OCI-LY3 (cell line): ENCODE measurements at regions not wholly inside any gene's neighbourhood (a gene's known extent, or its start where the extent isn't known, plus 50 kb on each side); places are given as distances from the start of the nearest gene placed in this dataset.

ENCODE experiments used
- H2AFZ ChIP-seq: fragments of 200-600, 300-600 bp; shearing (Covaris generic); 2 replicates; pipeline ENCODE4 v1.6.0; 2014; ENCODE audit warnings: antibody characterized with exemption, low read depth, low read length
- H3K27ac ChIP-seq: fragments of 200-600, 300-600 bp; sonication (generic); 2 replicates; pipeline ENCODE4 v1.5.1; 2014; ENCODE audit warnings: mild to moderate bottlenecking, low read length, moderate library complexity, mixed read lengths
- H3K27me3 ChIP-seq: fragments of 200-600, 300-600 bp; sonication (generic); 2 replicates; pipeline ENCODE4 v1.6.1; 2014; ENCODE audit warnings: low read depth, low read length, mixed read lengths
- H3K36me3 ChIP-seq: fragments of 200-600, 300-600 bp; sonication (generic); replicated peaks from 2 replicates; pipeline ENCODE3; 2014; ENCODE audit warnings: low read depth, low read length, mixed read lengths
- H3K4me1 ChIP-seq: fragments of 300-600, 200-600 bp; sonication (generic); 2 replicates; pipeline ENCODE4 v1.6.1; 2014; ENCODE audit warnings: low read length, mixed read lengths
- H3K4me2 ChIP-seq: fragments of 200-600, 300-600 bp; sonication (generic); 2 replicates; pipeline ENCODE4 v1.6.1; 2014; ENCODE audit warnings: low read length, mixed read lengths
- H3K4me3 ChIP-seq: fragments of 300-600, 200-600 bp; sonication (generic); 2 replicates; pipeline ENCODE4 v1.5.1; 2014; ENCODE audit warnings: antibody characterized with exemption, mild to moderate bottlenecking, low read length, moderate library complexity
- H3K79me2 ChIP-seq: fragments of 300-600, 200-600 bp; shearing (Covaris generic); 2 replicates; pipeline ENCODE4 v1.6.1; 2014; ENCODE audit warnings: mild to moderate bottlenecking, low read length, mixed read lengths
- H3K9ac ChIP-seq: fragments of 300-600, 200-600 bp; shearing (Covaris generic); 2 replicates; pipeline ENCODE4 v1.6.0; 2014; ENCODE audit warnings: mild to moderate bottlenecking, low read length, moderate library complexity
- H3K9me3 ChIP-seq: fragments of 200-600, 300-600 bp; shearing (Covaris generic); 2 replicates; pipeline ENCODE4 v1.6.1; 2014; ENCODE audit warnings: low read length, mixed read lengths; ENCODE audit not compliant: insufficient read depth
- H4K20me1 ChIP-seq: fragments of 200-600, 300-600 bp; sonication (generic); 2 replicates; pipeline ENCODE4 v1.6.1; 2016; ENCODE audit warnings: low read length, mixed read lengths; ENCODE audit not compliant: insufficient read depth
- EZH2phosphoT487 ChIP-seq: fragments of 200-600 bp; shearing (Covaris generic); IDR thresholded peaks from 2 replicates; pipeline ENCODE4 v1.6.1; 2018; ENCODE audit warnings: antibody characterized with exemption, mixed run types, low read depth
- TF ChIP-seq, protein P1 (sequence below): fragments of 200-600, 300-600 bp; sonication (generic); IDR thresholded peaks from 2 replicates; pipeline ENCODE4 v1.5.1; 2014; ENCODE audit warnings: antibody characterized with exemption, low read length, low read depth

DNA sequence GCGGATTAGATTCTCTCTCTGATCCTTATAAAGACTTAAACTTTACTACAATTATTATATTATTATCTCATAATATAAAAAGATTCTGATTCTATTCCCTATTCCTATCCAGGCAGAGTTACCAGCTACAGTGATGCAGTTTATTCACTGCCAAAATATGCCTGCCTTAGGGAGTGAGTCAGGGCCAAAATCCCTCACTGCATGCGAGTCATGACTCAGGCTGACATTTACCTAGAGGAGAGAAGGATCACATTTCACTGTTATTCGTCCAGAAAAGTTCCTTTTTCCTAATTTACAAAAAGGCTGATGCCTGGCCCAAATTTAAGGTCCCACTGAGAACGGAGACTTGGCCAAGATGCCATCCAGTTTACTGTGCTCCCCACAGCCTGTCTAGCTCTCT lies 168.5 kb upstream of the LDB2 start:
- no peak overlapping the region for H3K9ac ChIP-seq

DNA sequence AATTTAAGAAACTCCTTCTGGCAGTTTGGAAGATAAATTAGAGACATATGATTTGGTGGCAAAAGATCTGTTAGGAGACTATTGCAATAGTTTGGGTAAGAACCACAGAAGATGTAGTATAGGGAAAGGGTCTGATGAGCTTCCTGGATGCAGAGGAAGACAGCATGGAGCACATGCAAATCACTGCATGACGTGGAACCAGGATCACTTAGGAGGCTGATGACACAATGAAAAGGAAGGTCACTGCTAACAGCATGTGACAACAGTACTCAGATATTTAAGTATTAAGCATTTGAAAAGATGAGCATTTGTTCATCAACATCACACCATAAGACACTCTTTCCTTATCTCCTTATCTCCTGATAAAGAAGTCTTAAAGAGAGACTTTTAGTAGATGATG lies 167.8 kb upstream of the LDB2 start:
- Histone ChIP-seq H2AFZ (no peak overlapping the region), H3K9ac (no peak overlapping the region), H3K79me2 (no peaks in the 10 kb centered on the region), H3K27me3 (no peaks in the 10 kb centered on the region), H3K4me3 (no peak overlapping the region), H3K4me2 (no peak overlapping the region), H3K27ac (no peak overlapping the region), H3K36me3 (no peaks in the 10 kb centered on the region), H3K9me3 (no peaks in the 10 kb centered on the region), H3K4me1 (no peaks in the 10 kb centered on the region), H4K20me1 (no peaks in the 10 kb centered on the region)
- no peak for TF ChIP-seq EZH2phosphoT487
- TF ChIP-seq, protein P1, sequence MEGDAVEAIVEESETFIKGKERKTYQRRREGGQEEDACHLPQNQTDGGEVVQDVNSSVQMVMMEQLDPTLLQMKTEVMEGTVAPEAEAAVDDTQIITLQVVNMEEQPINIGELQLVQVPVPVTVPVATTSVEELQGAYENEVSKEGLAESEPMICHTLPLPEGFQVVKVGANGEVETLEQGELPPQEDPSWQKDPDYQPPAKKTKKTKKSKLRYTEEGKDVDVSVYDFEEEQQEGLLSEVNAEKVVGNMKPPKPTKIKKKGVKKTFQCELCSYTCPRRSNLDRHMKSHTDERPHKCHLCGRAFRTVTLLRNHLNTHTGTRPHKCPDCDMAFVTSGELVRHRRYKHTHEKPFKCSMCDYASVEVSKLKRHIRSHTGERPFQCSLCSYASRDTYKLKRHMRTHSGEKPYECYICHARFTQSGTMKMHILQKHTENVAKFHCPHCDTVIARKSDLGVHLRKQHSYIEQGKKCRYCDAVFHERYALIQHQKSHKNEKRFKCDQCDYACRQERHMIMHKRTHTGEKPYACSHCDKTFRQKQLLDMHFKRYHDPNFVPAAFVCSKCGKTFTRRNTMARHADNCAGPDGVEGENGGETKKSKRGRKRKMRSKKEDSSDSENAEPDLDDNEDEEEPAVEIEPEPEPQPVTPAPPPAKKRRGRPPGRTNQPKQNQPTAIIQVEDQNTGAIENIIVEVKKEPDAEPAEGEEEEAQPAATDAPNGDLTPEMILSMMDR, result no peak

More for the DNA sequence above, 168.5 kb upstream of the LDB2 start:
- Histone ChIP-seq H4K20me1 (no peaks in the 10 kb centered on the region), H3K9me3 (no peaks in the 10 kb centered on the region), H3K4me2 (no peak overlapping the region), H3K27ac (no peak overlapping the region), H3K36me3 (no peaks in the 10 kb centered on the region), H3K27me3 (no peaks in the 10 kb centered on the region), H3K79me2 (no peaks in the 10 kb centered on the region), H3K4me1 (no peaks in the 10 kb centered on the region), H3K4me3 (no peak overlapping the region), H2AFZ (no peak overlapping the region)
- no peak for TF ChIP-seq EZH2phosphoT487
- TF ChIP-seq, protein P1, result no peak

DNA sequence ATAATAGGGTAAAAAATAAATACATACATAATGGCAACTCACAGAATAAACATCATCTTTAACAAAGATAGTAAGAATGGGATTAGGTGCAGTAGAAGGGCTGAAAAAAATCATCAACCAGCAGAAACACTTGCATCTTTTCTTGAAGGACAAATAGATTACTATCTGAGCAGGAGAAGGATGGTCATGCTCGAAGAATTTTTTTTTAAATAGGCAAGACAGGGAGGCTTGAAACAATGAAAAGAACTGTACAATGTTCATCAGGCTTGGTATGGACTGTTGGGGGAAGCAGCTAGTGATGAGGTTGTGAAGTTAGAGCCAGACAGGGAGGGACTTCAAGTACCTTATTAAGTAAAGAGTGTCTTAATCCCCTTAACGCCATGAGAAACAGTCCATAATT lies 167.4 kb upstream of the LDB2 start:
- no peak overlapping the region for H3K4me3 ChIP-seq
- no peaks in the 10 kb centered on the region for H3K27me3 ChIP-seq
- no peaks in the 10 kb centered on the region for H3K36me3 ChIP-seq
- H3K4me1 ChIP-seq, result no peaks in the 10 kb centered on the region
- no peak overlapping the region for H3K4me2 ChIP-seq
- H3K9ac ChIP-seq, result no peak overlapping the region
- no peak overlapping the region for H2AFZ ChIP-seq
- no peak for TF ChIP-seq EZH2phosphoT487
- TF ChIP-seq, protein P1, result no peak
- no peaks in the 10 kb centered on the region for H3K79me2 ChIP-seq
- no peak overlapping the region for H3K27ac ChIP-seq
- no peaks in the 10 kb centered on the region for H3K9me3 ChIP-seq
- H4K20me1 ChIP-seq, result no peaks in the 10 kb centered on the region

DNA sequence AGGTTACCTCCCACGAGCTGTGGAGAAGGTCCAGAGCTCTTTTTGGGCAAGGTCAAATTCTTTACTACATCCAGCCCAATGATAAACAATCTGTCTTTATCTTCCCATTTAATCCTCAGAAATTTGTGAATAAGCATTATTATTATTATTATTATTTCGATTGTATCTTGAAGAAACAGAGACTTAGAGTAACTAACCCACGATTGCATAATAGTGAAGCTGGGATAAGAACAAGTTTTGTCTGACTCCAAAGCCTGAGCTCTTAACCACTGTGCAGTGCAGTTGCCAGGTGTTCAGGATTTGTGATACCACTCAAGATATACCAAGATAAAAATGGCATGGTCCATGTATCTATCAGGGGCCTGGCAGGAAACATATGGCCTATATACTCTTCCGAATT lies 166.5 kb upstream of the LDB2 start:
- no peak for TF ChIP-seq EZH2phosphoT487
- TF ChIP-seq, protein P1, result no peak

More for the DNA sequence above, 166.5 kb upstream of the LDB2 start:
- H3K79me2 ChIP-seq, result no peaks in the 10 kb centered on the region
- no peaks in the 10 kb centered on the region for H3K9me3 ChIP-seq
- H3K27ac ChIP-seq, result no peak overlapping the region
- H3K4me3 ChIP-seq, result no peak overlapping the region
- no peaks in the 10 kb centered on the region for H3K27me3 ChIP-seq
- no peaks in the 10 kb centered on the region for H4K20me1 ChIP-seq
- H3K9ac ChIP-seq, result no peak overlapping the region
- no peaks in the 10 kb centered on the region for H3K36me3 ChIP-seq
- no peaks in the 10 kb centered on the region for H3K4me1 ChIP-seq
- no peak overlapping the region for H2AFZ ChIP-seq
- H3K4me2 ChIP-seq, result no peak overlapping the region
